ENCODE measurements at regions not wholly inside any gene's neighbourhood (a gene's known extent, or its start where the extent isn't known, plus 50 kb on each side); places are given as distances from the start of the nearest gene placed in this dataset.
"Not testable (repeated sequence)": the region's sequence is repeated elsewhere in the genome, so short reads cannot be mapped to it uniquely, and the experiment has no call there.

- no peak for DNase-seq (ENCODE audit: low spot score)
Observed at GRCh38 chr1:245062741-245063305, 92.0 kb upstream of the KIF26B start.

GRCh38 chr1:245061808-245062207, 93.0 kb upstream of the KIF26B start:
- DNase-seq (ENCODE audit: low spot score): not testable (repeated sequence)

- DNase-seq (ENCODE audit: low spot score): peak; percentile 17
Observed at GRCh38 chr1:245060684-245061374, 94.0 kb upstream of the KIF26B start.

- no peak for DNase-seq (ENCODE audit: low spot score)
Observed at GRCh38 chr1:245059806-245060424, 94.9 kb upstream of the KIF26B start.

- DNase-seq (ENCODE audit: low spot score): no peak
Observed at GRCh38 chr1:245058882-245059281, 95.9 kb upstream of the KIF26B start.

- DNase-seq (ENCODE audit: low spot score): no peak
Observed at GRCh38 chr1:245058436-245058835, 96.3 kb upstream of the KIF26B start.

- DNase-seq (ENCODE audit: low spot score): no peak
Observed at GRCh38 chr1:245056913-245057312, 97.9 kb upstream of the KIF26B start.

- DNase-seq (ENCODE audit: low spot score): not testable (repeated sequence)
Observed at GRCh38 chr1:245056296-245056695, 98.5 kb upstream of the KIF26B start.

GRCh38 chr1:245055752-245056151, 99.0 kb upstream of the KIF26B start:
- no peak for DNase-seq (ENCODE audit: low spot score)

GRCh38 chr1:245054507-245055270, 100.1 kb upstream of the KIF26B start:
- DNase-seq (ENCODE audit: low spot score): no peak

GRCh38 chr1:245054105-245054504, 100.7 kb upstream of the KIF26B start:
- no peak for DNase-seq (ENCODE audit: low spot score)

GRCh38 chr1:245052258-245052657, 102.5 kb upstream of the KIF26B start:
- no peak for DNase-seq (ENCODE audit: low spot score)

- no peak for DNase-seq (ENCODE audit: low spot score)
Observed at GRCh38 chr1:245051349-245052221, 103.2 kb upstream of the KIF26B start.

GRCh38 chr1:245046769-245047168, 108.0 kb upstream of the KIF26B start:
- DNase-seq (ENCODE audit: low spot score): no peak

GRCh38 chr1:245046315-245046714, 108.5 kb upstream of the KIF26B start:
- no peak for DNase-seq (ENCODE audit: low spot score)

- no peak for DNase-seq (ENCODE audit: low spot score)
Observed at GRCh38 chr1:245045087-245045881, 109.5 kb upstream of the KIF26B start.

GRCh38 chr1:245043611-245043940, 111.2 kb upstream of the KIF26B start:
- DNase-seq (ENCODE audit: low spot score): no peak

GRCh38 chr1:245041058-245041698, 113.6 kb upstream of the KIF26B start:
- DNase-seq (ENCODE audit: low spot score): no peak

- DNase-seq (ENCODE audit: low spot score): no peak
Observed at GRCh38 chr1:245039196-245039595, 115.6 kb upstream of the KIF26B start.

- DNase-seq (ENCODE audit: low spot score): no peak
Observed at GRCh38 chr1:245036102-245036501, 118.7 kb upstream of the KIF26B start.

- no peak for DNase-seq (ENCODE audit: low spot score)
Observed at GRCh38 chr1:245031041-245031440, 123.7 kb upstream of the KIF26B start.
